Fibroblast of pulmonary artery (primary cell): ENCODE measurements at regions not wholly inside any gene's neighbourhood (a gene's known extent, or its start where the extent isn't known, plus 50 kb on each side); places are given as distances from the start of the nearest gene placed in this dataset.

Experiments used
- DNase-seq: peaks from one replicate; pipeline ENCODE4 v3.0.0-alpha.2; 2010; ENCODE audit warnings: low read depth
- H3K4me3 ChIP-seq: replicated peaks from 2 replicates; pipeline ENCODE4 v1.5.1; 2011; ENCODE audit warnings: low read depth, mild to moderate bottlenecking, control low read depth, low read length, moderate library complexity
- CTCF ChIP-seq: IDR thresholded peaks from 2 replicates; pipeline ENCODE4 v1.5.1; 2011; ENCODE audit warnings: mild to moderate bottlenecking, control low read depth, low read length, inconsistent platforms; ENCODE audit errors: missing control alignments

- no peak for TF ChIP-seq CTCF
- no peak for DNase-seq
- no peak overlapping the region for H3K4me3 ChIP-seq
These were observed 310.8 kb downstream of the TCERG1L start for GRCh38 chr10:131000743-131001142.

- TF ChIP-seq CTCF = no peak
- DNase-seq = no peak
These were observed 310.1 kb downstream of the TCERG1L start for GRCh38 chr10:131001438-131001837.

DNA sequence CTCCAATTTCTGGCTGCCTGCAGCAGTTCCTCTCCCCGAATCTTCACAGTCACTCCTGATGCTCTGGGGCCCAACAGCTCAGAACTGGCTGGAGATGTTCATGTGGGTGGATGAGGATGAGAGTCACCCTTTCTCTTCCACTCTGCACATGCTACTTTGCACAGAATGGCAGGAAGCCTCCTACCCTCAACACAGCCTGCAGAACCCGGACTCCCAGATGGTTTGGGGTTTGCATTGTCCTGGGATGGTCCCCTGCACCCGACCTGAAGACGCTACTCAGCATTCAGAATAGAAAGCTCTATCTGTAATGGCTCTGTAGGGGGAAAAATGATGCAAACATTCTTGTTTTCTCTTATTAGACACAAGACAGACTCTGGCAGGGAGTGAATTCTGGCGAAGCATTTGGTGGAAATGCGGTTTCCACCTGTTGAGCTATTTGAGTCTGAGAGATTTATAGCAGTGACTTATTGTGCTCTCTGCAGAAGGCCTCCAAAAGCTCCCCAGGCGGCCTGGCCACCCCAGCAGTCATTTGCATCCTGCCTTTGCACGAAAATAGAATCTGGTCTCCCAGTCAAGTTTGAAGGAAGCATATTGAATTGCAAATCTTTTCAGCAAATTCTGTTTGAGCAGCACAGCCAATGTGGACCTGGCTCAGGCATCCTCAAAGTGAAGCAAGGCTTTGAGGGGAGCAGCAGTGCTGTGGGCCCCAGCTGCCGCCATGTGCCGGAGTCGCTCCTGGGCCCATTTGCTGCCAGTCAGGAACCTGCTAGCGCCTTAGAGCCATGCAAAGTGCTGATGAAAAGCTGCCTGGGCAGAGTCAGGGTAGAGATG lies 309.3 kb downstream of the TCERG1L start:
- DNase-seq = no peak
- H3K4me3 ChIP-seq = no peak overlapping the region
- TF ChIP-seq CTCF = no peak

More at GRCh38 chr10:131001438-131001837, 310.1 kb downstream of the TCERG1L start:
- no peak overlapping the region for H3K4me3 ChIP-seq

GRCh38 chr10:131003455-131003854 lies 308.1 kb downstream of the TCERG1L start:
- no peak for TF ChIP-seq CTCF
- no peak overlapping the region for H3K4me3 ChIP-seq
- DNase-seq = no peak

DNA sequence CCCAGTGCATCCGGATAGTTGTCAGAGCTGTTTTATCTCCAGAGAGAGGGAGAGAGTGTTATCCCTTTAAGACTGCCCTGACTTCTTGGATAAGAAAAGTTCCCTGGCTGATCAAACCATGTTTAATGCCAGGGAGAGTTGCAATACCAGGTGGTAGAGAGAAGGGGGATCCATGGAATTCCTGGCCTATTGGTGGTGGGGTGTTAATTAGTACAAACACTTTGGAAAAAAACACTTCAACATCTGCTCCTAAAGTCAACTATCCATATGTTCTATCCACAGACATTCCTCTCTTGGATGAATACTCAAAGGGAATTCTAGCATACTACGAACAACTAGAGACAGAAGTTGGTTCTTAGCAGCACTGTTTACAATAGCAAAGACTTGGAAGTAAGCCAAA lies 307.2 kb downstream of the TCERG1L start:
- no peak overlapping the region for H3K4me3 ChIP-seq
- DNase-seq = no peak
- TF ChIP-seq CTCF = no peak

DNA sequence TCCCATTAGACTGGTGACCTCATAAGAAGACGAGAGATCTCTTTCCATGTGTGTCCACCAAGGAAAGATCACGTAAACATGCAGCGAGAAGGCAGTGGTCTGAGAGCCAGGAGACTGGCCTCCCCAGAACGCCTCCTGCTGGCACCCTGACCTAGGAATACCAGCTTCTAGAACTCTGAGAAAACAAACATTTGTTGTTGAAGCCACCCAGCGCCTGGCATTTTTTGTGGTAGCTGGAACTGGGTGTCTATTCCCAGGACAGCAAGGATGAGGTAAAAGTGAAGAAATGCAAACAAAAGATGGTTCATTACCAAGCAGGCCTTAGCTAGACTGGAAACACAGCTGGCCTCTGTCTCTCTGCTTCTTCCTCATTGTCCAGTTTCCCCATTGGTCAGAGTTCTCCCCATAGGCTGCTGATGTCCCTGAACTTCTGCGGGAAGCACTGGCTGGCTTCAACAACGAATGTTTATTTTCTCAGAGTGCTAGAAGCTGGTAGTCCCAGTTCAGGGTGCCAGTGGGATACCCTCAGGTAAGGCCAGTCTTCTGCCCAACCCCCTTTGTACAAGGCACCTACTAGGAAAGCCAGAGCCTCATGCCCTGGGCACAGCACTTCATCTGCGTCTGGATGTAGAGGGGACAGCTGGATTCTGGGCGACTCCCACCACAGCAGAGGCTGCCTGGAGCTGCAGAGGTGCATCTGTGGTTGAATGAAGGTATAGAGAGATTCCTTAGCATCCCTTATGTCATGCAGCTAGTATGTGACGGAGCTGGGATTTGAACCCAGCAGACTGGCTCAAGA lies 304.9 kb downstream of the TCERG1L start:
- no peak for TF ChIP-seq CTCF
- no peak overlapping the region for H3K4me3 ChIP-seq
- no peak for DNase-seq
